ENCODE measurements at regions not wholly inside any gene's neighbourhood (a gene's known extent, or its start where the extent isn't known, plus 50 kb on each side); places are given as distances from the start of the nearest gene placed in this dataset.
"Not testable (repeated sequence)": the region's sequence is repeated elsewhere in the genome, so short reads cannot be mapped to it uniquely, and the experiment has no call there.

DNA sequence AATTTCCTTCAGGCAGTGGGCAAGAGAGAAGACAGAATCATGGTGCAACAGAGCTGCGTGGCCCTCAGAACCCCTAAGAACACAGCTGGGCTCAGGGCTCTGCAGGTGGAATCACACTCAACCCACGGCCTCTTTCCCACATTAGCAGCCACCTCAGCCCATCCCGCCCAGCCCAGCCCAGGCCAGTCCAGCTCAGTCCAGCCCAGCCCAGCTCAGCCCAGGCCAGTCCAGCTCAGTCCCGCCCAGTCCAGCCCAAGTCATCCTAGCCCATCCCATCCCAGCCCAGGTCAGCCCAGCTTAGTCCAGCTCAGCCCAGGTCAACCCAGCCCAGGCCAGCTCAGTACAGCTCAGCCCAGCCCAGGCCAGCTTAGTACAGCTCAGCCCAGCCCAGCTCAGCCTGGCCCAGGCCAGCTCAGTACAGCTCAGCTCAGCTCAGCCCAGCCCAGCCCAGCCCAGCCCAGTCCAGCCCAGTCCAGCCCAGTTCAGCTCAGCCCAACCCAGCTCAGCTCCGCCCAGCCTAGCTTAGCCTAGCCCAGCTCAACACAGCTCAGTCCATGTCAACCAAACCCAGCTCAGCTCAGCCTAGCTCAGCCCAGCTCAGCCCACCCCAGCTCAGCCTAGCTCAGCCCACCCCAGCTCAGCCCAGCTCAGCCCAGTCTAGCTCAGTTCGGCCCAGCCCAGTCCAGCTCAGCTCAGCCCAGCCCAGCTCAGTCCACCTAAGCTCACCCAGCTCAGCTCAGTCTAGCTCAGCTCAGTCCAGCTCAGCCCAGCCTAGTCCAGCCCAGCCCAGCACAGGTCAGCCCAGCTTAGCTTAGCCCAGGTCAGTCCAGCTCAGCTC lies 183.1 kb downstream of the TMEM121 start:
- DNase-seq (ENCODE audit: low spot score) = no peak

GRCh38 chr14:105710119-105711043 lies 184.0 kb downstream of the TMEM121 start:
- no peak for DNase-seq (ENCODE audit: low spot score)

DNA sequence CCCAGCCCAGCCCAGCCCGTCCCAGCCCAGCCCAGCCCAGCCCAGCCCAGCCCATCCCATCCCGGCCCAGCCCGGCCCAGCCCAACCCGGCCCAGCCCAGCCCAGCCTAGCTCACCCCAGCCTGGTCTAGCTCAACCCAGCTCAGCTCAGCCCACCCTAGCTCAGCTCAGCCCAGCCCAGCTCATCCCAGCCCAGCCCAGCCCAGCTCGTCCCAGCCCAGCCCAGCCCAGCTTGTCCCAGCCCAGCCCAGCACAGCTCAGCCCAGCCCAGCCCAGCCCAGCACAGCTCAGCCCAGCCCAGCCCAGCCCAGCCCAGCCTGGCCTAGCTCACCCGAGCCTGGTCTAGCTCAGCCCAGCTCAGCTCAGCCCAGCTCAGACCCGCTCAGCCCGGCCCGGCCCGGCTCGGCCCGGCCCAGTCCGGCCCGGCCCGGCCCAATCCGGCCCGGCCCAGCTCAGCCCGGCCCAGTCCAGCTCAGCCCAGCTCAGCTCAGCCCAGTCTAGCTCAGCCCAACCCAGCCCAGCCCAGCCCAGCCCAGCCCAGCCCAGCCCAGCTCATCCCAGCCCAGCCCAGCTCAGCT lies 184.7 kb downstream of the TMEM121 start:
- DNase-seq (ENCODE audit: low spot score) = no peak

- no peak for DNase-seq (ENCODE audit: low spot score)
Observed at GRCh38 chr14:105711841-105712460, 185.6 kb downstream of the TMEM121 start.

DNA sequence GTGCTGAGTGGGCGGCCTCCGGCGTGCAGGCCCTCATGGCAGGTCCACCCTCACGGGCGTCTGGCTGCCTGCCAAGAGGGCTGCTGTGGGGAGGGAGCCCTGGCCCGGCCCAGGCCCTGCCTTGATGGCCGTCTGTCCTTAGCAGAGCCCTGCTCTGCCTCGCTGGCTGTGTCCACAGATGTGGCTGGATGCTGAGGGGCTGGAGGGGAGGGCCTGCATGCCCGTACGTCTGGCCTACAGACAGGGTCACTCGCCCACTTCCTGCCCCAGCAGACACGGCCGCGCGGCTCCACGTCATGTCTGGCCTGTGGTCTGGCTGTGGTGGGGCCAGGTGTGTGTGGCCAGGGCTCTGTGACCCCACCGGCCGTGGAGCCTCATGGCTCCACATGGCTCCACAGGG lies 186.3 kb downstream of the TMEM121 start:
- DNase-seq (ENCODE audit: low spot score) = not testable (repeated sequence)

DNA sequence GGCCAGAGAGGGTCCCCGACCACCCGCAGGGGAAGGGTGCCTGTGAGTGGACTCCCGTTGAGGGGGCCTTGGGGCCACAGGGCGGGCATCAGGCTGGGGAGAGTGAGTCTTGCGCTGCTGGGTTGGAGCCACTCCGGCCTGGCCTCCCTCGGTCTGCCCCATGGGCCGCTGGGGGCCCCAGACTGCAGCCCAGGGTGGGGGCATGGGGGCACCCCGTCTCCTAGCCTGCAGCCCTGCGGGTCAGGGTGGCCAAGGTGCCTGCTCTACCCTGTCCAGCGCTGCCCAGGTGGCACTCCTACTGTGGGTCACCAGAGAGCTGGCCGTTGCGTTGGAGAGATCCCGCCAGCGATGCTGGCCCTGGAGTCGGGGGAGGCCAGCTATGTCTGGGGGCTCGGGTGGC lies 186.8 kb downstream of the TMEM121 start:
- not testable (repeated sequence) for DNase-seq (ENCODE audit: low spot score)

DNA sequence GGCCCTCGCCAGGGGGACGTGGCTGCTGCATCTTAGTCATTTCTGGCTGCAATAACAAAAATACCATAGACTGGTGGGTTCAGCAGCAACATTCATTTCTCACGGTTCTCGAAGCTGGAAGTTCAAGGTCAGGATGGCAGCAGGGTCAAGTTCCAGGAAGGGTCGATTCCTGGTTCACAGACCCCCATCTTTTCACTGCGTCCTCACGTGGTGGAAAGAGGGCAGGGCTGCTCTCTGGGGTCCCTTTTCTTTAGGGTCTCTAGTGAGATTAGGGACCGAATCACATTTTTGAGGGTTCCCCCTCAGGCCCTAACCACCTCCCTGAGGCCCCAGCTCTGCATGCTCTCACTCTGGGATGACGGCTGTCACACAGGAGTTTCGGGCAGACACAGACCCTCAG lies 187.5 kb downstream of the TMEM121 start:
- DNase-seq (ENCODE audit: low spot score) = not testable (repeated sequence)

- DNase-seq (ENCODE audit: low spot score) = not testable (repeated sequence)
Observed at GRCh38 chr14:105718787-105719186, 192.4 kb downstream of the TMEM121 start.

GRCh38 chr14:105720106-105720505 lies 193.7 kb downstream of the TMEM121 start:
- not testable (repeated sequence) for DNase-seq (ENCODE audit: low spot score)

GRCh38 chr14:105720852-105721601 lies 194.6 kb downstream of the TMEM121 start:
- DNase-seq (ENCODE audit: low spot score) = not testable (repeated sequence)

- DNase-seq (ENCODE audit: low spot score) = not testable (repeated sequence)
Observed at GRCh38 chr14:105721602-105721970, 195.2 kb downstream of the TMEM121 start.

GRCh38 chr14:105721996-105722709 lies 195.8 kb downstream of the TMEM121 start:
- not testable (repeated sequence) for DNase-seq (ENCODE audit: low spot score)

DNA sequence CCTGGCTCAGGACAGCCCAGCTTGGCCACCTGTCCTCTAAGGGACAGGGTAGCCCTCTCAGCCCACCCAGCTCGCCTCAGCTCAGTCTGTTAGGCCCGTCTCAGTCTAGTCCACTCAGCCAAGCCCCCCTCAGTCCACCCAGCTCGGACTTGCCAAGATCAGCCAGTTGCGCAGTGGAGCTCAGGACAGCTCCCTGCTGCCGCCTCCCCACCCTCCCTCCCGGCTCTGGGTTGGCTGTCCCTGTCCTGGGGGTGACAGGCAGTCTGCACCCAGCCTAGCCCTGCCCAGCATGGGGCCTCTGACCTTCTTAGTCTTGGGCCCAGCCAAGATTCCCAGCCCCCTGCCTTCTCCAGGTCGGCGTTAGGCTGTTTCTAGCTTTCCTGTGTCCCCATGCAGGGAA lies 196.9 kb downstream of the TMEM121 start:
- DNase-seq (ENCODE audit: low spot score) = not testable (repeated sequence)

DNA sequence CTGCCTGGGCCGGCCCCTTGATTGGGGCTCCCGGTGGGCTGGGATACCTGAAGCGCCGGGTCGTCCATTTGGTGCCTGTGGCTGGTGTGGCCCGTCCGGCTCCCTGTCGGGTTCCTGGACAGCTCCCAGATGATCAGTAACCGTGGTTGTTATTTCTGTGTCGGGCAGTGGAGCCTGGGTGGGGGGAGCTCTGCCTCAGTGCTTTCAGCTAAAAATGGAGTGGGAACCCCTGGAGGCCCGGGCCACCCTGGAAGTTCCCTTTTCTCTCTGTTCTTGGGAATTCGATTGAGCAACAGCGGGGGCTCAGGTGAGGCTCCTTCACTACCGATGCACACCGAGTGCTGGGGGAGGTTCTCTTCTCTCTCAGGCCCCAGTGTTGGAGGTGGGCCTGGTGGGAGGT lies 197.4 kb downstream of the TMEM121 start:
- not testable (repeated sequence) for DNase-seq (ENCODE audit: low spot score)

DNA sequence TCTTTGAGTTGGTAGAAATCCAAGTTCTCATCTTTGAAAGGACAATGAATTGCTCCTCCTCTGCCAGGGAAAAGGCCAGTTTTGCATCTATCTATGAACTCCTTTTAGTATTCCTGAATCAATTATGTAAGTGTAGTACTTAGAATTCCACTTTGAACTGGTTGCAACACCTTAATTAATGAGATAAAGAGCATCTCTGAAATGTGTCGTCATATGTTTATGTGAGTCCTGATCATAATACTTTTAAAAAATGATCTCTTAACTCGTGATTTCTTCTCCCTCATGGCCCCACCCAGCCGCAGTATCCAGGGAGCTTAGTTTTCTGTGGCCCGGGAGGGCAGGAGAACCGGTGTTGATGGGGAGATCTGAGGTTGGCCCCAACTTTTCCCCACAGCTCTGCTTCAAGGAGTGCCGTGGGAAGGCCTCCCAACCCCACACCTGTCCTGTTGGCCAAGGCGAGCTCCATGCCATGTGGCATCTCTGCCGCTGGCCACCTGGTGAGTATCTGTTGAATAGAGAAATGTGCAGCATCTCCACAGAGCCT lies 203.5 kb downstream of the TMEM121 start:
- DNase-seq (ENCODE audit: low spot score) = not testable (repeated sequence)

DNA sequence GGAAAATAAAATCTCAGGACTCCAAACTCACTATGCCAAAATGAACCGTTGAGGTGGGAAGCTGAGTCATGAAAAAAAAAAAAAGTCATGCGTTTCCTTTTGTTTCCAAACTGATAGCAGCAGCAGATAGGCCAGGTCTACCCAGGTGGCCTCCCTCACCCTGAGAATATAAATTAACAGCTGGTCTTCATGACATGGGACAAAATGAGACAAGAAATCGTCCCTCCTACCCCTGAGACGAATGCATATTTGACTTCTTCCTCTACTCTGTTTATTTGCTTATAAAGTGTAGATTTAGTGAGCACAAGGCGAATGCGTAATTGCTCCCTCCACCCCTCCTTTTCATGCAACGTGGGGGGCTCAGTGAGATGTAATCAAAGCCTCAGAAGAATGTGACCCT lies 204.3 kb downstream of the TMEM121 start:
- not testable (repeated sequence) for DNase-seq (ENCODE audit: low spot score)

DNA sequence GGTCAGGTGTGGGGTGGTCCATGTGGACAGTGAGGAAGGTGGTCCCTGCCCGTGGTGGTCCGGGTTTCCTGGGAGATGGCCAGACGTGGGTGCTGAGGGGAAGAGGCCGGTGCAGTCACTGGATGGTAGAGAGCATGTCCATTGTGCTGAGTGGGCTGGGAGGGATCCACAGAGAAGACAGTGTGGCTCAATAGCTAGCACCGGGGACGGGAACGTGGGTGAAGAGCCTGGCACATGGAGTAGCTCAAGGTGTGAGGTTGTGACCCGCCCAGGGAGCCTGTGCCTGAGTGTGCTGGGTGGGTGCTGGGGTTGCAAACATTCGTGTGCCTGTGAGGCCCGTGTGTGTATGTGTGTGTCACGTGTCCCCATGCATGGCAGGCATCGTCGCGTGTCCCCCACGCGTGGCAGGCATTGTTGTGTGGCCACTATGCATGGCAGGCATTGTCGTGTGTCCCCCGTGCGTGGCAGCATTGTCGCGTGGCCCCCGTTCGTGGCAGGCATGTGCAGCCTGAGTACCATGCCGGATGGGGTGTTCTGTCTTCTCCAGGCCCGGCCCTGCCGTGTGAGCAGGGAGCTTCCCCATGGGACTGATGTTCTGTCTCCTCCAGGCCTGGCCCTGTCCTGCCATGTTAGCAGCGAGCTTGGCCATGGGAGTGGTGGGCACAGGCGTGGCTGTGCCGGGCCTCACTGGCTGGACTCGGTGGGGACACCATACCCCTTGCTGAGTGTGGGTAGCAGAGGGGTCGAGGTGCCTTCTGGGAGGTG lies 205.0 kb downstream of the TMEM121 start:
- not testable (repeated sequence) for DNase-seq (ENCODE audit: low spot score)

- no peak for DNase-seq (ENCODE audit: low spot score)
Observed at GRCh38 chr14:105733081-105734065, 207.0 kb downstream of the TMEM121 start.
